ENCODE measurements at regions not wholly inside any gene's neighbourhood (a gene's known extent, or its start where the extent isn't known, plus 50 kb on each side); places are given as distances from the start of the nearest gene placed in this dataset.

DNA sequence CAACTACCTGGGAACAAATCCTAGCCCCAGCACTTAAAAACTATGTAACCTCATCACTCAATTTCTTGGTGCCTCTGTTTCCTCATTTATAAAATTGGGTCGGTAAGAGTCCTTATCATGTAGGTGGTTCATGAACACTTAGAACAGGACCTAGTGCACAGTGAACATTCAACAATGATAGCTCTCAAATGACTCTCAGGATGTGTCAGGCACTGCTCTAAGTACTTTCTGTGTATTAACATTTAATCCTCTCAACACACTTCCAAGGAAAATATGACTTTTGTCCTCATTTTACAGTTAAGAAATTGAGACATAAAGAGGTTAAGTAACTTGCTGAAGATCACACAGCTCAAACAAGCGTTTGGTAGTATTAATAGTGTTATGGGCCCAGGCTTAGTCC is 202.1 kb upstream of the KLF4 start:
- DNase-seq (ENCODE audit: low read depth, low spot score) (no peak), FAIRE-seq (no peak)
- dilution Hi-C loops (cut with MboI; ENCODE audit: extremely low pct_ligation_motif_present, low sequenced_read_pairs) = no loop called here
- Histone ChIP-seq H3K9me1 (replicated peaks; ENCODE audit: control insufficient read depth, extremely low read depth, insufficient read depth, low read length) (no peaks in the 10 kb centered on the region), H4K20me1 (replicated peaks; ENCODE audit: control insufficient read depth, extremely low read depth, insufficient read depth, low read length) (no peaks in the 10 kb centered on the region), H3K4me3 (replicated peaks in 1 of 3; ENCODE audit: insufficient read depth in 1 of 3, low read depth in 1 of 3, low read length in 3 of 3) (no peak overlapping the region), H3K4me1 (ENCODE audit: control insufficient read depth, extremely low read depth, insufficient read depth, low read length) (no peaks in the 10 kb centered on the region), H3K27ac (ENCODE audit: insufficient read depth, low read depth, low read length) (no peak overlapping the region), H3K79me2 (ENCODE audit: control insufficient read depth, insufficient read depth, low read length) (no peaks in the 10 kb centered on the region), H2AFZ (ENCODE audit: low read depth, low read length) (no peak overlapping the region), H3K9ac (replicated peaks; ENCODE audit: extremely low read depth, insufficient read depth, low read length) (no peak overlapping the region), H3K4me2 (ENCODE audit: insufficient read depth, low read length) (no peak overlapping the region), H3K9me3 (replicated peaks; ENCODE audit: control insufficient read depth, insufficient read depth, low read length) (no peaks in the 10 kb centered on the region), H3K36me3 (ENCODE audit: control insufficient read depth in 2 of 2, extremely low read depth in 1 of 2, insufficient read depth in 2 of 2, low read length in 2 of 2) (no peaks in the 10 kb centered on the region), H3K27me3 (ENCODE audit: control insufficient read depth in 2 of 2, insufficient read depth in 2 of 2, low read length in 2 of 2) (peaks cover 1 to 6% of the 10 kb centered on the region in 2 experiments)
- CTCF ChIA-PET = no interaction called here
- intact Hi-C loops (cut with micrococcal nuclease) = no loop called here
- POLR2A ChIA-PET = no interaction called here
- no TSS peak for BruUV-seq (replicated peaks)
- TF ChIP-seq GATA2 (IDR thresholded peaks at IDR 0.05; ENCODE audit: insufficient read depth, insufficient read length, low read depth, low read length) = no peak
- TF ChIP-seq POLR2AphosphoS5 (IDR thresholded peaks at IDR 0.05; ENCODE audit: insufficient read depth, low read depth, low read length) = no peak

DNA sequence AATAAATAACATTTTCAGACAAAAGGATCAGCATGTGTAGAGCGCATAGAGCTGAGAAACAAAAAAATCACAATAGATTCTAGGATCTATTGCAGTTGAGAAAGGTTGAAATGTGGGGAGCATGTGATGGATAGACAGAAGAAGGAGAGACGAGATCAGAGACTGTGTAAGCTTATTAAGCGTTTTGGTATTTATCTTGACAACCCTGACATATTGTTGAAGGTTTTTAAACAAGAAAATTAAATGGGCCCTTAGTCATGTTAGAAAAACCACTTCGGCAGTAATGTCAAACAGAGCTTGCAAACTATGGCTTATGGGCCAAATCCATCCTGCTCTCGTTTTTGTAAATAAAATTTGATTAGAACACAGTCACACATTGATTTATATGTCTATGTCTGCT is 200.5 kb upstream of the KLF4 start:
- Histone ChIP-seq H3K36me3 (ENCODE audit: control insufficient read depth in 2 of 2, extremely low read depth in 1 of 2, insufficient read depth in 2 of 2, low read length in 2 of 2) (no peaks in the 10 kb centered on the region), H2AFZ (ENCODE audit: low read depth, low read length) (no peak overlapping the region), H3K27ac (ENCODE audit: insufficient read depth, low read depth, low read length) (no peak overlapping the region), H3K9me1 (replicated peaks; ENCODE audit: control insufficient read depth, extremely low read depth, insufficient read depth, low read length) (no peaks in the 10 kb centered on the region), H3K4me3 (replicated peaks in 1 of 3; ENCODE audit: insufficient read depth in 1 of 3, low read depth in 1 of 3, low read length in 3 of 3) (no peak overlapping the region), H3K79me2 (ENCODE audit: control insufficient read depth, insufficient read depth, low read length) (no peaks in the 10 kb centered on the region), H3K9ac (replicated peaks; ENCODE audit: extremely low read depth, insufficient read depth, low read length) (no peak overlapping the region), H3K27me3 (ENCODE audit: control insufficient read depth in 2 of 2, insufficient read depth in 2 of 2, low read length in 2 of 2) (peaks cover 1 to 6% of the 10 kb centered on the region in 2 experiments), H3K9me3 (replicated peaks; ENCODE audit: control insufficient read depth, insufficient read depth, low read length) (no peaks in the 10 kb centered on the region), H3K4me1 (ENCODE audit: control insufficient read depth, extremely low read depth, insufficient read depth, low read length) (no peaks in the 10 kb centered on the region), H4K20me1 (replicated peaks; ENCODE audit: control insufficient read depth, extremely low read depth, insufficient read depth, low read length) (no peaks in the 10 kb centered on the region), H3K4me2 (ENCODE audit: insufficient read depth, low read length) (no peak overlapping the region)
- dilution Hi-C loops (cut with MboI; ENCODE audit: extremely low pct_ligation_motif_present, low sequenced_read_pairs) (no loop called here), intact Hi-C loops (cut with micrococcal nuclease) (no loop called here)
- FAIRE-seq = no peak
- BruUV-seq (replicated peaks) = no TSS peak
- no peak for TF ChIP-seq FOS (IDR thresholded peaks at IDR 0.05; ENCODE audit: borderline replicate concordance, insufficient read depth, low read length)
- TF ChIP-seq POLR2AphosphoS5 (IDR thresholded peaks at IDR 0.05; ENCODE audit: insufficient read depth, low read depth, low read length) = no peak
- no peak for TF ChIP-seq POLR2A (IDR thresholded peaks at IDR 0.05; ENCODE audit: low read depth, low read length)
- TF ChIP-seq EZH2 (IDR thresholded peaks at IDR 0.05; ENCODE audit: borderline replicate concordance, low read depth, low read length, severe bottlenecking) = no peak
- TF ChIP-seq, protein P1, sequence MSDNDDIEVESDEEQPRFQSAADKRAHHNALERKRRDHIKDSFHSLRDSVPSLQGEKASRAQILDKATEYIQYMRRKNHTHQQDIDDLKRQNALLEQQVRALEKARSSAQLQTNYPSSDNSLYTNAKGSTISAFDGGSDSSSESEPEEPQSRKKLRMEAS (IDR thresholded peaks at IDR 0.05; ENCODE audit: insufficient read depth, insufficient read length) = no peak
- TF ChIP-seq CTCF (IDR thresholded peaks at IDR 0.05; ENCODE audit: extremely low read depth in 1 of 2, insufficient read depth in 1 of 2, low read depth in 1 of 2, low read length in 2 of 2) = no peak
- TF ChIP-seq GATA2 (IDR thresholded peaks at IDR 0.05; ENCODE audit: insufficient read depth, insufficient read length, low read depth, low read length) = no peak
- TF ChIP-seq MYC (IDR thresholded peaks at IDR 0.05; ENCODE audit: low read depth, low read length) = no peak
- TF ChIP-seq JUN (IDR thresholded peaks at IDR 0.05; ENCODE audit: borderline replicate concordance, insufficient read depth, insufficient read length, low read depth) = no peak
- ChIA-PET CTCF (no interaction called here), POLR2A (no interaction called here)
- no peak for DNase-seq (ENCODE audit: low read depth, low spot score)

All from endothelial cell of umbilical vein (primary cell).